GM12878 (cell line): ENCODE measurements at regions not wholly inside any gene's neighbourhood (a gene's known extent, or its start where the extent isn't known, plus 50 kb on each side); places are given as distances from the start of the nearest gene placed in this dataset.

ENCODE experiments used
- ATAC-seq: fragments of 200-7000 bp; cut with Tn5 transposase; 3 replicates; pipeline ENCODE4 v1.9.1; 2020; ENCODE audit warnings: mild to moderate bottlenecking, moderate library complexity
- BruUV-seq: library from RNA; stranded (reverse); fragments of 400-500 nt; replicated peaks from 2 replicates; lab custom pipeline; 2021; lab: Mats Ljungman, UMichigan
- CTCF ChIA-PET: fragments of 300-600 bp; sonication (Branson Sonifier 250); formaldehyde crosslinking; extraction: SDS; loops from one replicate; lab custom pipeline; 2021; ENCODE audit warnings: inconsistent platforms; lab: Yijun Ruan, JAX
- POLR2A ChIA-PET: fragments of 350-600 bp; formaldehyde crosslinking; extraction: SDS; loops from one replicate; lab custom pipeline; 2021; ENCODE audit warnings: inconsistent platforms; lab: Charles Lee
- RAD21 ChIA-PET: fragments of 300-600 bp; sonication (Branson Sonifier 250); formaldehyde crosslinking; loops from one replicate; lab custom pipeline; 2023; ENCODE audit warnings: antibody characterized with exemption; ENCODE audit not compliant: unreplicated experiment; lab: Charles Lee
- SMC1A ChIA-PET: fragments of 300-600 bp; sonication (Branson Sonifier 250); formaldehyde crosslinking; loops from one replicate; lab custom pipeline; 2023; ENCODE audit not compliant: unreplicated experiment, uncharacterized antibody; lab: Charles Lee
- DNase-seq: peaks from one replicate; pipeline ENCODE4 v3.0.0-alpha.2; 2011; ENCODE audit warnings: low read depth, low spot score
- FAIRE-seq: peaks from 3 replicates; lab custom pipeline; 2011; peaks lifted over from hg19 to GRCh38; lab: Jason Lieb, UNC
- H2AFZ ChIP-seq: 2 replicates; pipeline ENCODE4 v1.6.0; 2011; ENCODE audit warnings: low read depth, low read length, control low read depth; ENCODE audit not compliant: control insufficient read depth
- H3K27ac ChIP-seq: 2 replicates; pipeline ENCODE4 v1.5.1; 2011; ENCODE audit warnings: control low read depth; ENCODE audit not compliant: control insufficient read depth, insufficient read depth
- H3K27me3 ChIP-seq, 2 experiments: replicated peaks in 1 of 2; 2 replicates each; pipeline versions ENCODE4 v1.6.0 to v1.6.1; 2011; ENCODE audit warnings: low read length in 1 of 2; ENCODE audit not compliant: control insufficient read depth in 2 of 2, insufficient read depth in 2 of 2
- H3K36me3 ChIP-seq, 2 experiments: 2 replicates each; pipeline ENCODE4 v1.5.1; 2011; ENCODE audit warnings: low read length in 1 of 2; ENCODE audit not compliant: control insufficient read depth in 2 of 2, insufficient read depth in 2 of 2
- H3K4me1 ChIP-seq: 2 replicates; pipeline ENCODE4 v1.6.1; 2011; ENCODE audit warnings: mild to moderate bottlenecking, low read length, moderate library complexity, mixed read lengths; ENCODE audit not compliant: control insufficient read depth, insufficient read depth
- H3K4me2 ChIP-seq: 2 replicates; pipeline ENCODE4 v1.6.0; 2011; ENCODE audit warnings: control low read depth; ENCODE audit not compliant: control insufficient read depth, insufficient read depth
- H3K4me3 ChIP-seq: fragments of 200-600 bp; sonication (generic); 2 replicates; pipeline ENCODE4 v1.5.1; 2016
- H3K79me2 ChIP-seq: 2 replicates; pipeline ENCODE4 v1.6.0; 2011; ENCODE audit warnings: low read length; ENCODE audit not compliant: control insufficient read depth, insufficient read depth
- H3K9ac ChIP-seq: 2 replicates; pipeline ENCODE4 v1.8.0; 2011; ENCODE audit warnings: low read length, control low read depth, mixed read lengths; ENCODE audit not compliant: control insufficient read depth, insufficient read depth
- H3K9me3 ChIP-seq: replicated peaks from 3 replicates; pipeline ENCODE4 v1.5.1; 2011; ENCODE audit warnings: mild to moderate bottlenecking, low read length; ENCODE audit not compliant: control insufficient read depth, insufficient read depth
- H4K20me1 ChIP-seq: 2 replicates; pipeline ENCODE4 v1.6.0; 2011; ENCODE audit not compliant: control insufficient read depth, insufficient read depth
- CBFB ChIP-seq: IDR thresholded peaks from 2 replicates; pipeline ENCODE4 v1.6.1; 2016; ENCODE audit warnings: antibody characterized with exemption, low read depth
- HDGF ChIP-seq: fragments of 450-650 bp; IDR thresholded peaks from 2 replicates; pipeline ENCODE4 v1.6.1; 2016; ENCODE audit warnings: antibody characterized with exemption
- LARP7 ChIP-seq: fragments of 450-650 bp; IDR thresholded peaks from 2 replicates; pipeline ENCODE4 v1.6.1; 2017; ENCODE audit warnings: mild to moderate bottlenecking
- MTA3 ChIP-seq: IDR thresholded peaks from 2 replicates; pipeline ENCODE4 v1.6.1; 2012; ENCODE audit warnings: low read length, inconsistent platforms, borderline replicate concordance
- MXI1 ChIP-seq: fragments of 150-350 bp; IDR thresholded peaks from 2 replicates; pipeline ENCODE4 v1.6.1; 2011; ENCODE audit warnings: low read depth, mild to moderate bottlenecking, inconsistent platforms, low read length, improper control_type of control experiment
- POLR2A ChIP-seq: IDR thresholded peaks from 2 replicates; pipeline ENCODE4 v1.6.1; 2011; ENCODE audit warnings: low read depth, mild to moderate bottlenecking, low read length
- SMARCA5 ChIP-seq: fragments of 450-650 bp; IDR thresholded peaks from 2 replicates; pipeline ENCODE4 v1.6.1; 2017; ENCODE audit warnings: mild to moderate bottlenecking
- SUZ12 ChIP-seq: fragments of 200-600 bp; sonication (generic); IDR thresholded peaks from one replicate; pipeline ENCODE4 v1.6.1; 2018; ENCODE audit warnings: antibody characterized with exemption, mild to moderate bottlenecking; ENCODE audit not compliant: unreplicated experiment
- TCF7 ChIP-seq: IDR thresholded peaks from 2 replicates; pipeline ENCODE4 v1.6.1; 2014; ENCODE audit warnings: antibody characterized with exemption, borderline replicate concordance
- ZNF217 ChIP-seq: fragments of 450-650 bp; IDR thresholded peaks from 2 replicates; pipeline ENCODE4 v1.6.1; 2017; ENCODE audit warnings: antibody characterized with exemption, mild to moderate bottlenecking
- WGBS: methylation state at CpG from one replicate; pipeline ENCODE4 v1.1.6; 2016; ENCODE audit warnings: low lambda C conversion rate; ENCODE audit not compliant: insufficient replicate concordance, insufficient coverage; ENCODE audit errors: missing lambda C conversion rate; 5-methylcytosine and 5-hydroxymethylcytosine counted together
- in situ Hi-C: fragments of 300-500 bp; cut with MboI; formaldehyde crosslinking; loops from 9 replicates; pipeline ENCODE4 v1.14.3; 2018; ENCODE audit warnings: mixed read lengths
- intact Hi-C: fragments of 100-400 bp; cut with micrococcal nuclease; formaldehyde crosslinking; loops from one replicate; pipeline ENCODE4 v1.14.2; 2022; ENCODE audit not compliant: unreplicated experiment
- TF ChIP-seq, protein P1 (sequence below): fragments of 450-650 bp; IDR thresholded peaks from 2 replicates; pipeline ENCODE4 v1.6.1; 2016; ENCODE audit warnings: mild to moderate bottlenecking
- TF ChIP-seq, protein P2 (sequence below): IDR thresholded peaks from 2 replicates; pipeline ENCODE4 v1.6.1; 2012; ENCODE audit warnings: improper control_type of control experiment, low read depth, low read length; ENCODE audit not compliant: insufficient replicate concordance
- TF ChIP-seq, protein P3 (sequence below): fragments of 450-650 bp; IDR thresholded peaks from 2 replicates; pipeline ENCODE4 v1.6.1; 2017; ENCODE audit warnings: mild to moderate bottlenecking, low read depth, inconsistent platforms; ENCODE audit not compliant: poor library complexity, severe bottlenecking

DNA sequence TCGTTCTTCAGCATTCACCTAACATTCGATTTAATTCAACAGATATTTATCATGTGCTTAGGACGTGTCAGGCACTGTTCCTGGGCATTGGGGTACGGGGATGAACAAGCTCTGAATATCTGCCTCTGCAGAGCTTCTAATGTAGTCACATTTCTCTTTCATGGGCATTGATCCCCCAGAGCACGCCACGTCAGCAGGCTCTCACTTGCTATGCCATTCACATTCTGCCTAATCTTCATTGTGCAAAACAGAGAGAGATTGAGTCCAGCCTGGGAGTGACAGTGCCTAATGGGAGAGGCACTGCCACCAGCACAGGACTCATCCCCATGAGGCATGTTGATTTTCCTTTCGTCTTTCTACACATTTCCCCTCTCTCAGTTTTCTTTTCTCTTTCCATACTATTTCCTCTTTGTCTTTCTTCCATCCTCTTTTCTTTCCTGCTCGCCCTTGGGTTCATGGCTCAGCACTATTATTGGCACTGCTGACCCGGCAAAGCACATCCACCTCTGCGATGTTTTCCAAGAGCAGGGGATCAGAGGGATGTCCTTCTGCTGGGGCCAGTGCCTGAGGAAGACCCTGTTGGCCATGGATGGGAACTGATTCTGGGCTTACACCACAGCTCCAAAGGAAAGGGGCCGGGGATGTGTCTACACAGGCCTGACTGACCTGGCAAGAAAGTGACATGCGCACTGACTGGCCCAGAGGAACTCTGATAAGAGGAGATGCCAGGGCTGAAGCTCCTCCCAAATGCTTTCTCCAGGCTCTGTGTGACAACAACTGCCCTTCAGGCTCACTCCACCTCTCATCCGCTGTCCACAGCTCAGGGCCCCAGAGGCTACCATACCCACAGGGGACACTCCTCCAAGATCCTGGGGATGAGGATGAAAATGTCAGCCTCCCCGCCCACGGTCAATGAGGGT lies 195.9 kb downstream of the TOMM20 start:
- ChIA-PET RAD21 (interaction anchor here (0.7 to 3.2 kb wide), 26 partner anchors 8 to 434 kb away, joined by 3 to 20 read pairs (median 4); no protein-coding TSS in a partner anchor), SMC1A (interaction anchor here (0.6 to 6.2 kb wide), 29 partner anchors 8 to 322 kb away, joined by 3 to 44 read pairs (median 4); no protein-coding TSS in a partner anchor), CTCF (interaction anchor here (0.6 to 2.6 kb wide), 3 partner anchors 12 to 151 kb away, joined by 3 to 12 read pairs (median 3); no protein-coding TSS in a partner anchor), POLR2A (interaction anchor here (0.5 to 3.6 kb wide), 12 partner anchors 9 to 369 kb away, joined by 3 to 15 read pairs (median 4); no protein-coding TSS in a partner anchor)
- WGBS: 70% methylated on average over 15 of the region's 15 CpGs
- no peak for DNase-seq
- Histone ChIP-seq H3K27ac (peak overlapping the region; percentile 95), H3K9me3 (no peaks in the 10 kb centered on the region; the same call in 2 of the 3 replicates), H3K36me3 (no peaks in the 10 kb centered on the region), H3K4me3 (peak overlapping the region; percentile 44; the same call in 1 of the 2 replicates), H3K79me2 (no peaks in the 10 kb centered on the region; the same call in 1 of the 2 replicates), H2AFZ (peak overlapping the region; percentile 21; the same call in 1 of the 2 replicates), H3K9ac (peak overlapping the region; percentile 62), H3K4me2 (peak overlapping the region; percentile 95), H4K20me1 (no peaks in the 10 kb centered on the region), H3K4me1 (peaks cover 48% of the 10 kb centered on the region), H3K27me3 (no peaks in the 10 kb centered on the region)
- ATAC-seq: peak; percentile 75
- BruUV-seq: TSS peak; percentile 68
- FAIRE-seq: no peak
- intact Hi-C loops (no loop called here), in situ Hi-C loops (no loop called here)
- TF ChIP-seq SUZ12 (no peak), SMARCA5 (0 out of 2 replicates have a peak, but pooled peaks have one; percentile 37), POLR2A (0 out of 2 replicates have a peak, but pooled peaks have one; percentile 11), MXI1 (no peak), CBFB (no peak), TCF7 (no peak), MTA3 (no peak), ZNF217 (no peak), LARP7 (no peak; the same call in 1 of the 2 replicates), HDGF (peak; percentile 16; the same call in 1 of the 2 replicates)
- TF ChIP-seq, protein P1, sequence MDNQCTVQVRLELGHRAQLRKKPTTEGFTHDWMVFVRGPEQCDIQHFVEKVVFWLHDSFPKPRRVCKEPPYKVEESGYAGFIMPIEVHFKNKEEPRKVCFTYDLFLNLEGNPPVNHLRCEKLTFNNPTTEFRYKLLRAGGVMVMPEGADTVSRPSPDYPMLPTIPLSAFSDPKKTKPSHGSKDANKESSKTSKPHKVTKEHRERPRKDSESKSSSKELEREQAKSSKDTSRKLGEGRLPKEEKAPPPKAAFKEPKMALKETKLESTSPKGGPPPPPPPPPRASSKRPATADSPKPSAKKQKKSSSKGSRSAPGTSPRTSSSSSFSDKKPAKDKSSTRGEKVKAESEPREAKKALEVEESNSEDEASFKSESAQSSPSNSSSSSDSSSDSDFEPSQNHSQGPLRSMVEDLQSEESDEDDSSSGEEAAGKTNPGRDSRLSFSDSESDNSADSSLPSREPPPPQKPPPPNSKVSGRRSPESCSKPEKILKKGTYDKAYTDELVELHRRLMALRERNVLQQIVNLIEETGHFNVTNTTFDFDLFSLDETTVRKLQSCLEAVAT: no peak
- TF ChIP-seq, protein P2, sequence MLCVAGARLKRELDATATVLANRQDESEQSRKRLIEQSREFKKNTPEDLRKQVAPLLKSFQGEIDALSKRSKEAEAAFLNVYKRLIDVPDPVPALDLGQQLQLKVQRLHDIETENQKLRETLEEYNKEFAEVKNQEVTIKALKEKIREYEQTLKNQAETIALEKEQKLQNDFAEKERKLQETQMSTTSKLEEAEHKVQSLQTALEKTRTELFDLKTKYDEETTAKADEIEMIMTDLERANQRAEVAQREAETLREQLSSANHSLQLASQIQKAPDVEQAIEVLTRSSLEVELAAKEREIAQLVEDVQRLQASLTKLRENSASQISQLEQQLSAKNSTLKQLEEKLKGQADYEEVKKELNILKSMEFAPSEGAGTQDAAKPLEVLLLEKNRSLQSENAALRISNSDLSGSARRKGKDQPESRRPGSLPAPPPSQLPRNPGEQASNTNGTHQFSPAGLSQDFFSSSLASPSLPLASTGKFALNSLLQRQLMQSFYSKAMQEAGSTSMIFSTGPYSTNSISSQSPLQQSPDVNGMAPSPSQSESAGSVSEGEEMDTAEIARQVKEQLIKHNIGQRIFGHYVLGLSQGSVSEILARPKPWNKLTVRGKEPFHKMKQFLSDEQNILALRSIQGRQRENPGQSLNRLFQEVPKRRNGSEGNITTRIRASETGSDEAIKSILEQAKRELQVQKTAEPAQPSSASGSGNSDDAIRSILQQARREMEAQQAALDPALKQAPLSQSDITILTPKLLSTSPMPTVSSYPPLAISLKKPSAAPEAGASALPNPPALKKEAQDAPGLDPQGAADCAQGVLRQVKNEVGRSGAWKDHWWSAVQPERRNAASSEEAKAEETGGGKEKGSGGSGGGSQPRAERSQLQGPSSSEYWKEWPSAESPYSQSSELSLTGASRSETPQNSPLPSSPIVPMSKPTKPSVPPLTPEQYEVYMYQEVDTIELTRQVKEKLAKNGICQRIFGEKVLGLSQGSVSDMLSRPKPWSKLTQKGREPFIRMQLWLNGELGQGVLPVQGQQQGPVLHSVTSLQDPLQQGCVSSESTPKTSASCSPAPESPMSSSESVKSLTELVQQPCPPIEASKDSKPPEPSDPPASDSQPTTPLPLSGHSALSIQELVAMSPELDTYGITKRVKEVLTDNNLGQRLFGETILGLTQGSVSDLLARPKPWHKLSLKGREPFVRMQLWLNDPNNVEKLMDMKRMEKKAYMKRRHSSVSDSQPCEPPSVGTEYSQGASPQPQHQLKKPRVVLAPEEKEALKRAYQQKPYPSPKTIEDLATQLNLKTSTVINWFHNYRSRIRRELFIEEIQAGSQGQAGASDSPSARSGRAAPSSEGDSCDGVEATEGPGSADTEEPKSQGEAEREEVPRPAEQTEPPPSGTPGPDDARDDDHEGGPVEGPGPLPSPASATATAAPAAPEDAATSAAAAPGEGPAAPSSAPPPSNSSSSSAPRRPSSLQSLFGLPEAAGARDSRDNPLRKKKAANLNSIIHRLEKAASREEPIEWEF: no peak
- TF ChIP-seq, protein P3, sequence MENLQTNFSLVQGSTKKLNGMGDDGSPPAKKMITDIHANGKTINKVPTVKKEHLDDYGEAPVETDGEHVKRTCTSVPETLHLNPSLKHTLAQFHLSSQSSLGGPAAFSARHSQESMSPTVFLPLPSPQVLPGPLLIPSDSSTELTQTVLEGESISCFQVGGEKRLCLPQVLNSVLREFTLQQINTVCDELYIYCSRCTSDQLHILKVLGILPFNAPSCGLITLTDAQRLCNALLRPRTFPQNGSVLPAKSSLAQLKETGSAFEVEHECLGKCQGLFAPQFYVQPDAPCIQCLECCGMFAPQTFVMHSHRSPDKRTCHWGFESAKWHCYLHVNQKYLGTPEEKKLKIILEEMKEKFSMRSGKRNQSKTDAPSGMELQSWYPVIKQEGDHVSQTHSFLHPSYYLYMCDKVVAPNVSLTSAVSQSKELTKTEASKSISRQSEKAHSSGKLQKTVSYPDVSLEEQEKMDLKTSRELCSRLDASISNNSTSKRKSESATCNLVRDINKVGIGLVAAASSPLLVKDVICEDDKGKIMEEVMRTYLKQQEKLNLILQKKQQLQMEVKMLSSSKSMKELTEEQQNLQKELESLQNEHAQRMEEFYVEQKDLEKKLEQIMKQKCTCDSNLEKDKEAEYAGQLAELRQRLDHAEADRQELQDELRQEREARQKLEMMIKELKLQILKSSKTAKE: no peak
